Cardiac fibroblast (primary cell): ENCODE measurements at regions not wholly inside any gene's neighbourhood (a gene's known extent, or its start where the extent isn't known, plus 50 kb on each side); places are given as distances from the start of the nearest gene placed in this dataset.

Experiments
- DNase-seq, 2 donors: peaks; one replicate each; pipeline versions ENCODE4 v3.0.0 to v3.0.0-alpha.2; 2010; ENCODE audit warnings: low read depth in 2 of 2
- H3K4me3 ChIP-seq, 2 donors: replicated peaks in 1 of 2; 1 replicate in 1 of 2; 2 replicates in 1 of 2; pipeline ENCODE4 v1.5.1; 2011; ENCODE audit warnings: low read depth in 2 of 2, low read length in 2 of 2, mild to moderate bottlenecking in 2 of 2, moderate library complexity in 1 of 2
- TF ChIP-seq, protein P1 (sequence below): IDR thresholded peaks from one replicate; pipeline ENCODE4 v1.5.1; 2011; ENCODE audit warnings: low read depth, mild to moderate bottlenecking, low read length, inconsistent platforms

DNA sequence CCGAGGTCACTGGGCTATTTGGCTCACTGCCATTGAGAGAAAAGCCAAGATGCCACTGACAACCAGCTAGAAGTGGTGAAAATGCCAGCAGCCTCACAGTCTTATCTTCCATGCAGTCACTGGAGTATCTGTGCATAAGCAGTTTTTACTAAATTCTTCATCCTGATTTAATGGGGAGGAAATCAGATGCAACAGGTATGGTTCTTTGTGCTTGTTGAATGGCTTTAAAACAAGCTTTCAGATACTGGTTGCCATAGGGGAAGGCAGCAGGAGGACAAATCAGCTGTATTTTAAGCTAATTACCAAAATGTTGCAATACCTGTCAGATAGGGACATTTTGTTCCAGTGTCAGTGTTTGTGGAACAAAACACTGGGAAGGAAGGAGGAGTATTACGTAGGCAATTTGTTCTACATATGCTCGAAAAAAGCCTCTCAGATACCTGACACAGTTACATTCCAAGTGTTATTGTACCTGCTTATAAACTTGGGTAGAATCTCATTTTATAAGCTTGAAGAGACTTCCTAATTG is 54.1 kb upstream of the ARHGAP5 start:
- TF ChIP-seq, protein P1, sequence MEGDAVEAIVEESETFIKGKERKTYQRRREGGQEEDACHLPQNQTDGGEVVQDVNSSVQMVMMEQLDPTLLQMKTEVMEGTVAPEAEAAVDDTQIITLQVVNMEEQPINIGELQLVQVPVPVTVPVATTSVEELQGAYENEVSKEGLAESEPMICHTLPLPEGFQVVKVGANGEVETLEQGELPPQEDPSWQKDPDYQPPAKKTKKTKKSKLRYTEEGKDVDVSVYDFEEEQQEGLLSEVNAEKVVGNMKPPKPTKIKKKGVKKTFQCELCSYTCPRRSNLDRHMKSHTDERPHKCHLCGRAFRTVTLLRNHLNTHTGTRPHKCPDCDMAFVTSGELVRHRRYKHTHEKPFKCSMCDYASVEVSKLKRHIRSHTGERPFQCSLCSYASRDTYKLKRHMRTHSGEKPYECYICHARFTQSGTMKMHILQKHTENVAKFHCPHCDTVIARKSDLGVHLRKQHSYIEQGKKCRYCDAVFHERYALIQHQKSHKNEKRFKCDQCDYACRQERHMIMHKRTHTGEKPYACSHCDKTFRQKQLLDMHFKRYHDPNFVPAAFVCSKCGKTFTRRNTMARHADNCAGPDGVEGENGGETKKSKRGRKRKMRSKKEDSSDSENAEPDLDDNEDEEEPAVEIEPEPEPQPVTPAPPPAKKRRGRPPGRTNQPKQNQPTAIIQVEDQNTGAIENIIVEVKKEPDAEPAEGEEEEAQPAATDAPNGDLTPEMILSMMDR, result no peak
- peak in 1 of 2 donors; percentile 39 for DNase-seq

DNA sequence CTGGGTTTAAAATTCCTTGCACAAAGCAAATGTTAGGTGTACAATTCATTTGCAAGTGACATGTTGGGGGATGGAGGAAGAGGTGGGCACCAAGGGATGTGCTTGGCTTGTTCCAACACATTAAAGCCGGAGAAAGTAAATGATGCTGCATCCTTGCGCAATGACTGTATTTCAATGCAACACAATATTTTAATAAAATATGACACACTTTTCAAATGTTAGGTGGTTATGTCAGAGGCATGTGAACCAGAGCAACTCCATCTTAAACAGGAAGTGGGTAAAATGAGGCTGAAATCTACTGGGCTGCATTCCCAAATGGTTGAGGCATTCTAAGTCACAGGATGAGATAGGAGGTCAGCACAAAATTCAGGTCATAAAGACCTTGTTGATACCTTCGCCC is 53.6 kb upstream of the ARHGAP5 start:
- TF ChIP-seq, protein P1, result no peak
- no peak overlapping the region for H3K4me3 ChIP-seq
- peak in 1 of 2 donors; percentile 12 for DNase-seq

More for the DNA sequence above, 54.1 kb upstream of the ARHGAP5 start:
- no peak overlapping the region for H3K4me3 ChIP-seq

DNA sequence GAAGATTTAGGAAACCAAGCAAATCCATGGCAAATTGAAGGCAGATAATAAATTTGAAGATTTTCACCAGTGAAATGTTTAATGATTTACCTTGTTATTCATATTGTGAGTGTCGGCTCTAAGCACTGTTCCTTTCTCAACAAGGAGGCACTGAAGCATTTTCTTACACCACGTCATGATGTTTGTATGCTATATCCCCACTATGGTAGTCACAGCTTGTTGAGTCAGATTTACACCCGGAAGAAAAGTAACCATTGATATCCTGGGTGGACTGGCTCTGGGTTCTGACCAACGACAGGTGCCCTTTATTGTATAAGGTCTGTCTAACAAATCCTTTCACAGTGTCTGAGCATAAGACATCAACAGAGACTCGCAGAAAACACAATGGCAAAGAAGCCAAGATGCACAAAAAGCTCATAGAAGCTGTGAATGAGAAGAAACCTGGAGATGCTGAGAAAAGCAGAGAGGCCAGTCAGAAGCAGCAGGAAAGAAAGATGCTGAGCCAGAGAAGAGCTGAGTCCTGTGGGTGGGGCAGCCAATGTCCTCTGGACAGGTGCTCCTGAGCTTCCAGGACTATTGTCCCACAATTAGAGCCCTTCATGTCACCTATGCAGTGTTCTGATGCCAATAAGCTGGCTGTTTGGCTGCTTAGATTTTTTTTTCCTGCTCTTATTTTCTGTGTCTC is 49.7 kb upstream of the ARHGAP5 start:
- TF ChIP-seq, protein P1, result no peak
- peak in 1 of 2 donors; percentile 66 for DNase-seq
- no peak overlapping the region for H3K4me3 ChIP-seq
